ENCODE measurements at regions not wholly inside any gene's neighbourhood (a gene's known extent, or its start where the extent isn't known, plus 50 kb on each side); places are given as distances from the start of the nearest gene placed in this dataset.

DNA sequence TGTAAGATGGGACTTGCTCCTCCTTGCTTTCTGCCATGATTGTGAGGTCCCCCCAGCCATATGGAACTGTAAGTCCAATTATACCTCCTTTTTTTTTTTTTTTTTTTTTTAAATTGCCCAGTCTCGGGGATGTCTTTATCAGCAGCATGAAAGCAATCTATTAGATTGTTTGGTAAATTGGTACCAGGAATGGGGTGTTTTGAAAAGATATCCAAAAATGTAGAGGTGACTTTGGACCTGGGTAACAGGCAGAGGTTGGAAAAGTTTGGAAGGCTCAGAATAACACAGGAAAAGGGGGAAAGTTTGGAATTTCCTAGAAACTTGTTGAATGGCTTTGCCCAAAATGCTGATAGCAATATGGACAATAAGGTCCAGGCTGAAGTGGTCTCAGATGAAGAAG lies 545.8 kb upstream of the ALCAM start:
- no peak for DNase-seq

DNA sequence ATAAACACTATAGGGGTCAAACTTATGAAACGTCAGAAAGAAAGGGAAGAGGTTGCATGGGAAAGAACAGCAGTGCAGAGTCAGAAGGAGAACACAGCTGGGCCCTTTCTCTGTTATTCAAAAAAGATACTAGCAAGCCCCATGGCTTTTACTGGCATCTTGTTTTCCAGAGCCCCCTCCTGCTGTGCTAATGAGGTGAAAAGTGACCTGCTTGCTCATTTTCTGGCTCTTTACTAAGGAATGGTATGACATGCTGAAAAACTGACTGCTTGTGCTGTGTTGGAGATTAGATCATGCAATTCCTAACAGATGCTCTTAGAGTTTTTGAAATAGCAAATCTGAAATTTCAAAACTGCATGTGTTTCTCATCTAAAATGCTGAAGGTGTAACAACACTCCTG lies 541.6 kb upstream of the ALCAM start:
- no peak for DNase-seq

DNA sequence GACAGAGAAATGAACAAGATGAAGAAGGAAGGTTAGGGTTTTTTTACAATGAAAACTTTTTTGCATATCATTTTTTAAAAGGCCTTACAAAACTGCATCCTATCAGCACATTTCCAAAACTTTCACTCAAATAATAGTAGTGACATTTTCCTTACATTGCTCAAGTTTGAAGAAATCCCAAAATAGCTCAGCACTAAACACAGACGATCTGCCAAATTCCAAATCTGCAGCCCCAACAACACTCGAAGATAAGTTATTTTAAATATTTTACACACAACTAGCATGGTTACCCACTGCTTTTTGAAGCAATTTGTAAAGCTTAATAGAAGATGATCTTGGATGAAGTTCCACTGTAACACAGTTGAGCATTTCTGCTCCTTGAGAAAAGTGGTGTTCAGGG lies 535.6 kb upstream of the ALCAM start:
- DNase-seq, result no peak

DNA sequence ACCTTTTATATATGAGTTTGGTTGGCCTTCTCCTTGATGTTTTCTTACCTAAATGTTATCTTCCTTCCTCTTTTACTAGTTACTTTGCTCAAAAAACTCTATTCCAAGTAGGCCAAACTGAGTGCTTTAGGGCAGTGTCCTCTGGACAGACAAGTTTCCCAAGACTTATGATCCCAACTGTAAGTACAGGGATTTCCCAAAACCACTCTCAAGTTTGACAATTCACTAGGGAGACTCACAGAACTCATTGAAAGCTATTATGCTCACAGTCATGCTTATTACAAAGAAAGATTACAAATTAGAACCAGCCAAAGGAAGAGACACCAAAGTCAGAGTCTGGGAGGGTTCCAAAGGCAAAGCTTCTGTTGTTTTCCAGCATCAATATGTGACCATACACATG lies 534.2 kb upstream of the ALCAM start:
- no peak for DNase-seq

DNA sequence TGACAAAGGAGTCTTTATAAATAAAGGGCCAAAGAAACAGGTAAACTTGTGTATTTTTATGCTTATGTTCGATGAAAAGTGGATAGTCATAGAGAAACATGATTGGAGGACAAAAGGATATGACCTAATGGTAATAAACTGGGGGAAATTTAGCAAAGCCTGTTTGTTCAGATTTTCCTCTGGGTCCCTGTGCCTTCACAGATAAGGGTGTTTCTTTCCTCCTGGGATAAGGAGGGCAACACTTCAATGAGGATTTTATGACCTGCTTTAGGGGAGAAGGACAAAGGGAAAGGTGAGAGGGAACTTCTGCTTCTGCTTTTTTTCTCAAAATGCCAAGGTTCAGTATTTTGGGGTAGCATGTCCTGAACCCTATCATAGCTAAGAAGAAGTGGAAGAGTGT lies 531.3 kb upstream of the ALCAM start:
- no peak for DNase-seq

DNA sequence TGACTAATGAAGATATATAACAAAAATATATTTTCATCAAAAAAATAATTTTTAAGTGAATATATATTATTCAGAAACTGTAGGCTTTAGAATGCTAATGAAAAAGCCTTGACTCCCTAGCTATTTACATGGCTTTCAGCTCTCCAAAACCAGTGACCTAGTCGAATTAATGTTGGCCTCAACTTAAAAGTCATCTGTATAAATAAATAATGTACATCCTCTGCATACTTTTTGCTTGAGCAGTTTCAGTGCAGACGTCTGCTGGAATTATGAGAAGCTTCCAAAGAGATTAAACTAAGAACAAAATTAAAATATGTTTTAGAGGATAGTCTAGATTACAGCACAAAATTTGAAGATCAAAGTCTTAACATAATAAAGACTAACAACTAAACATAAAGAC lies 520.4 kb upstream of the ALCAM start:
- no peak for DNase-seq

- DNase-seq, result no peak
Observed at GRCh38 chr3:104849070-104849469, 517.6 kb upstream of the ALCAM start.

GRCh38 chr3:104854468-104854867 lies 512.2 kb upstream of the ALCAM start:
- DNase-seq, result no peak

DNA sequence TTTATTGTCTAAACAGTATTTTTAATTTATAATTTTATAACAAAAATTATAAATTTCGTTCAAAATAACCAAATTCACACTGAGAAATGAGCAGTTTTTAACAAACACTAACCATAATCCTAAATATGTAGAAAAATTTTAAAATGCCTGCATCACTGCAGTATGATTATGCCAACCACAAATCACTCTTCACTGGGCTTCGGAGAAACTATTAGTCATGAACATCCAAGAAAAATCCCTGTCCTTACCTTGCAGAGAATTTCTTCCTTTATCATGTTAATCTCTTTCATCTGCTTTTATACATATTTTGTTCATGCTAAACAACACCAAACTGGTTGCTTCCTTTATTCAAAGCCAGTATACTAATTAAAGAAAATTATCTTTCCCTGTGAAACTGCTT lies 511.0 kb upstream of the ALCAM start:
- DNase-seq, result no peak

GRCh38 chr3:104856741-104857140 lies 510.0 kb upstream of the ALCAM start:
- no peak for DNase-seq

DNA sequence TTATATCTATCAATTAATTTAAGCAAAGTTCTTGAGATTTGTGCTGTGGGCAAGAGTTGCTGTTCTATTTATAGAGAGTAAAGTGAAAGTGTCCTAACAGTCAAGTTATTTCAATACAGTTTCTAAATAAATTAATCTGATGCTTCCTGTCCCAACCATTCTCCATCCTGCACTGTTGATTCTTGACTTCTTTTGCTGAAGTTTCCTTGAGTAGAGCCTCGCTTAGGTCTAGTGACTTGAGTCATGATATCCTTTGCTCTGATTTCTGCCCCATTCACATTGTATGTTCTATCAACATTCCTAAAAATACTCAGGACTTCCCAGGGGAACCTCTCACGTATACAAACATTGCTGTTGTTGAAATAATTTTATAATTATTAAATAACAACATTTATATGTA lies 498.4 kb upstream of the ALCAM start:
- DNase-seq, result no peak

DNA sequence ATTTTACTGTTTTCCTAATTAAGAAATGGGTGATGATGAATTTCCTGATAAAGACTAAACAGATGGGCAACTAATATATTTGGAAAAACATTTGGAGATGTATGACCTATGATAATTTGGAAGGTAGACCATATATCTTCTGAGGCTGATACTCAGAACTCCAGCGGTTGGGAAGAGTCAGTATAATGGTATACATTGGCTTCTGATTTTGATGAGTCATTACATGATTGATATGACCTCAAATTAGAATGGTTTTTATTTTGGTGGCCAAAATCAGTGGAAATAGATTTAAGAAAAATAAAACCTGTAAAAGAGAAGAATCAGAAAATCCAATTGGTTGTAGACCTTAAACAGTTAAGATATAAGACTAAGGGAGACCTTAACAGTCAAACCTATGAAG lies 496.4 kb upstream of the ALCAM start:
- no peak for DNase-seq

GRCh38 chr3:104873331-104873730 lies 493.4 kb upstream of the ALCAM start:
- no peak for DNase-seq

GRCh38 chr3:104878395-104878794 lies 488.3 kb upstream of the ALCAM start:
- DNase-seq, result no peak

DNA sequence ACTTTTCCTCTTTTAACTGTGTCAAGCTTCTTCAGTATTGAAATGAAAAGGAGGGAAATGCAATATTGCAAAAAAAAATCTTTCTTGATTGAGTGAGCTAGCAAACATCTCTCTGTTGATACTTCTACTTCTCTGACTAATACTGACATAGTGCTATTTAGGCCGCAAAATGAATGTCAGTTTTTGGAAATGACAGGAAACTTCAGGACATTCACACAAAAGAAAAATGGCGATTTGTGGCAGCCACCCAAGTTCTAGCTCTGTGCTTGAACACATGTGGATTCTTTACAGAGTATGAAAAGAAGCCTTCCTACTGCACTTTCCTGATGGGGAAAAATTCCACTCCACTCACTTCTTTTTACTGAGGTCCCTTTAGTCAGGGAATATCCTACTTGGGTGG lies 486.8 kb upstream of the ALCAM start:
- no peak for DNase-seq

DNA sequence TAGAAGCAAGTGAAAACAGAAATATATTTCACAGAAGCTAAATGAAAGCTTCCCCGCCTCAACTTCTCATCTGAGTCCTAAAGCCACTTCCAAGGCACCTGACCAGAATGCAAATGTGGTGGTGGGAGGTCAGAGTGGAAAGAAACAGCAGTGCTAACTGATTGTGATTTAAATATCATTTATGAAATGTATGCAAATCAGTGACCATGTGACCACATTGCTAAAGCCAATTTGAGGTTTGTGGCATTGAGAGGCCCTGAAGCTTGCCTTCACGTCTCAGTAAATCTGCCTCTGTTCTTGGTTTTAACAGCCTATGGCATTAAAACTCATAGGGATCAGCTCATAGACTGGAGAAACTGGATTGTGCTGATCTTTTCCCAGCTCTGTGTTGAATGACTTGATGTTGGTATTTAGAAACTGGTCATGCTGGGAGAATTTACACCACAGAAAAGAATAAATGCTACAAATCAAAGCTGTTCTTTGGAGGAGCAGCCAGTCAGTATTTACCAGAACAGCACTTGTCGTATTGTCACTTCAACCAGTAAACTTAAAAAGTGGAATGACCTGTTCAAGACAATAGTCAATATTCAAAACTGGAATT lies 481.4 kb upstream of the ALCAM start:
- DNase-seq, result no peak

GRCh38 chr3:104886220-104886995 lies 480.3 kb upstream of the ALCAM start:
- DNase-seq, result no peak

- no peak for DNase-seq
Observed at GRCh38 chr3:104887069-104887468, 479.6 kb upstream of the ALCAM start.

DNA sequence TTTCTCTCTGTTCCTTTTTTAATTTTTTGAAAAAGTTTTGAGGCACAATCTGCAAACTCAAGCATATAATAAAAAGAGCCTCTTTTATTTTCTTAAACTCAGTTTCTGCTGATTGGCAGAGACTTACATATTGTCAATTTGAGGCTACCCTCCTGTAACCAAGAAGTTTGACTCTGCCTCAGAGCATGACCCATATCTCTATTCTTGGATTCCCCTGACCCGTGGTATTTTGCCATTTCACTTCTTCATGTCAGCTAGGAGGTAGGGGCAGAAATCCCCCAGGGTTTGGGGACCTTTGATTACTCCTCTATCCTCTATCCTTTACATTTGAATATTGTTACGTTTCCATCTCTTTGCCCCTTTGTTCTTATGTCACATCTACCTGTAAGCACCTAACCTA lies 479.1 kb upstream of the ALCAM start:
- no peak for DNase-seq

DNA sequence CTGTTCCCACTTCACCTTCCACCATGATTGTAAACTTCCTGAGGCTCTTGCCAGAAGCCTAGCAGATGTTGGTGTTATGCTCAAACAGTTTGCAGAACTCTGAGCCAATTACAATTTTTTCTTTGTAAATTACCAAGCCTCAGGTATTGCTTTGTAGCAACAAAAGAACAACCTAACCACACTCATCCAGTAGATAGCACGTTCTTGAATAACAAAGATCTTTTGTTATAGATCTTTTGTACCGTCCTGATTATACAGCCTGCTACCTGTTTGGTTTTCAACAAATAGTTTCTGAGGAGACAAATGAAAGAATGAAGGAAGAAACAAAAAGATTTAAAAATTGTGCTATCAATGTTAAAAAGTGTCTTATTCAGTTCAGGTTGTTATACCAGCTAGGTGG lies 474.7 kb upstream of the ALCAM start:
- DNase-seq, result no peak

GRCh38 chr3:104896624-104897023 lies 470.1 kb upstream of the ALCAM start:
- no peak for DNase-seq

GRCh38 chr3:104901396-104901795 lies 465.3 kb upstream of the ALCAM start:
- DNase-seq, result no peak

GRCh38 chr3:104903064-104903463 lies 463.6 kb upstream of the ALCAM start:
- DNase-seq, result no peak

- no peak for DNase-seq
Observed at GRCh38 chr3:104906001-104906639, 460.6 kb upstream of the ALCAM start.

GRCh38 chr3:104907507-104907906 lies 459.2 kb upstream of the ALCAM start:
- no peak for DNase-seq
